GM12873 (cell line): ENCODE measurements at regions not wholly inside any gene's neighbourhood (a gene's known extent, or its start where the extent isn't known, plus 50 kb on each side); places are given as distances from the start of the nearest gene placed in this dataset.

ENCODE experiments used
- CTCF ChIP-seq: IDR thresholded peaks from 2 replicates; pipeline ENCODE4 v1.5.1; 2012; ENCODE audit warnings: low read depth, mild to moderate bottlenecking, moderate library complexity, low read length, control low read depth; ENCODE audit not compliant: insufficient read depth; ENCODE audit errors: missing control alignments

- TF ChIP-seq CTCF, result no peak
Measured at GRCh38 chr7:153642989-153643388, 409.2 kb upstream of the DPP6 start.

- TF ChIP-seq CTCF, result no peak
Measured at GRCh38 chr7:153657182-153657800, 394.9 kb upstream of the DPP6 start.

- TF ChIP-seq CTCF, result no peak
Measured at GRCh38 chr7:153675131-153675530, 377.1 kb upstream of the DPP6 start.

- no peak for TF ChIP-seq CTCF
Measured at GRCh38 chr7:153682628-153683027, 369.6 kb upstream of the DPP6 start.

- TF ChIP-seq CTCF, result no peak
Measured at GRCh38 chr7:153696242-153696641, 356.0 kb upstream of the DPP6 start.

- TF ChIP-seq CTCF, result no peak
Measured at GRCh38 chr7:153698046-153698445, 354.2 kb upstream of the DPP6 start.

GRCh38 chr7:153701678-153702077 is 350.5 kb upstream of the DPP6 start:
- TF ChIP-seq CTCF, result no peak
